ENCODE measurements at regions not wholly inside any gene's neighbourhood (a gene's known extent, or its start where the extent isn't known, plus 50 kb on each side); places are given as distances from the start of the nearest gene placed in this dataset.

DNA sequence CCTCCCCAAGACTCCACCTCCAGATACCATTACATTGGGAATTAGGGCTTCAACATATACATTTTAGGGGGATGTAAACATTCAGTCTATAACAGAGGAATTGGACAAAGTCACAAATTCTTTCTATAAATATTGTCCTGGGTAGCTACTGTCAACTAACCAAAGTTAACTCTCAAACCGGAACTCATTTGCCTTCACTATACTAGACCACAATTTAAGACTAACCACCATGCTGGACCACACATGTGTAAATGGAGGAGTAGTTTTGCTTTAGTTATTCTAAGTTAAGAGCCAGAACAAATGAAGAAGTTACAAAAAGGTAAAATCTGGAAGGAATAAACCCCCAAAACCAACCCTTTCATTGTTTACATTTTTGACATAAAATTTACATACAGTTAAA lies 222.8 kb downstream of the NDFIP2 start:
- no peak for TF ChIP-seq RAD21 (IDR thresholded peaks at IDR 0.05)
- TF ChIP-seq, protein P1, sequence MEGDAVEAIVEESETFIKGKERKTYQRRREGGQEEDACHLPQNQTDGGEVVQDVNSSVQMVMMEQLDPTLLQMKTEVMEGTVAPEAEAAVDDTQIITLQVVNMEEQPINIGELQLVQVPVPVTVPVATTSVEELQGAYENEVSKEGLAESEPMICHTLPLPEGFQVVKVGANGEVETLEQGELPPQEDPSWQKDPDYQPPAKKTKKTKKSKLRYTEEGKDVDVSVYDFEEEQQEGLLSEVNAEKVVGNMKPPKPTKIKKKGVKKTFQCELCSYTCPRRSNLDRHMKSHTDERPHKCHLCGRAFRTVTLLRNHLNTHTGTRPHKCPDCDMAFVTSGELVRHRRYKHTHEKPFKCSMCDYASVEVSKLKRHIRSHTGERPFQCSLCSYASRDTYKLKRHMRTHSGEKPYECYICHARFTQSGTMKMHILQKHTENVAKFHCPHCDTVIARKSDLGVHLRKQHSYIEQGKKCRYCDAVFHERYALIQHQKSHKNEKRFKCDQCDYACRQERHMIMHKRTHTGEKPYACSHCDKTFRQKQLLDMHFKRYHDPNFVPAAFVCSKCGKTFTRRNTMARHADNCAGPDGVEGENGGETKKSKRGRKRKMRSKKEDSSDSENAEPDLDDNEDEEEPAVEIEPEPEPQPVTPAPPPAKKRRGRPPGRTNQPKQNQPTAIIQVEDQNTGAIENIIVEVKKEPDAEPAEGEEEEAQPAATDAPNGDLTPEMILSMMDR (IDR thresholded peaks at IDR 0.05; ENCODE audit: low read depth, low read length, missing input control), result no peak
- TF ChIP-seq REST (IDR thresholded peaks at IDR 0.05), result no peak
- TF ChIP-seq ZBTB33 (IDR thresholded peaks at IDR 0.05), result no peak
- no peak for TF ChIP-seq EGR1 (IDR thresholded peaks at IDR 0.05; ENCODE audit: low read depth in 2 of 2)
- no peak for TF ChIP-seq JUND (IDR thresholded peaks at IDR 0.05)
- no peak for TF ChIP-seq HNF4G (IDR thresholded peaks at IDR 0.05)
- TF ChIP-seq ATF3 (IDR thresholded peaks at IDR 0.05), result no peak
- TF ChIP-seq YY1 (IDR thresholded peaks at IDR 0.05), result no peak
- TF ChIP-seq MAX (IDR thresholded peaks at IDR 0.05), result no peak
- TF ChIP-seq TAF1 (conservative IDR thresholded peaks at IDR 0.05), result no peak
- no peak for TF ChIP-seq RXRA (IDR thresholded peaks at IDR 0.05)
- no peak for TF ChIP-seq SP1 (IDR thresholded peaks at IDR 0.05)
- TF ChIP-seq NR2F2 (IDR thresholded peaks at IDR 0.05), result no peak

Data from liver (tissue), 3 donors.